Hepatocyte (in vitro differentiated cells): ENCODE measurements at regions not wholly inside any gene's neighbourhood (a gene's known extent, or its start where the extent isn't known, plus 50 kb on each side); places are given as distances from the start of the nearest gene placed in this dataset.

Experiments used
- EZH2 ChIP-seq: fragments of 200-600 bp; sonication (generic); IDR thresholded peaks from 2 replicates; pipeline ENCODE4 v1.6.1; 2016; ENCODE audit warnings: antibody characterized with exemption, mild to moderate bottlenecking, borderline replicate concordance
- EZH2phosphoT487 ChIP-seq: fragments of 200-600 bp; sonication (generic); IDR thresholded peaks from one replicate; pipeline ENCODE4 v1.6.1; 2018; ENCODE audit warnings: antibody characterized with exemption, mild to moderate bottlenecking, low read depth, moderate library complexity; ENCODE audit not compliant: unreplicated experiment, severe bottlenecking
- TF ChIP-seq, protein P1 (sequence below): fragments of 200-600 bp; sonication (generic); IDR thresholded peaks from 2 replicates; pipeline ENCODE4 v1.5.1; 2016; ENCODE audit warnings: antibody characterized with exemption, mild to moderate bottlenecking; ENCODE audit not compliant: poor library complexity

DNA sequence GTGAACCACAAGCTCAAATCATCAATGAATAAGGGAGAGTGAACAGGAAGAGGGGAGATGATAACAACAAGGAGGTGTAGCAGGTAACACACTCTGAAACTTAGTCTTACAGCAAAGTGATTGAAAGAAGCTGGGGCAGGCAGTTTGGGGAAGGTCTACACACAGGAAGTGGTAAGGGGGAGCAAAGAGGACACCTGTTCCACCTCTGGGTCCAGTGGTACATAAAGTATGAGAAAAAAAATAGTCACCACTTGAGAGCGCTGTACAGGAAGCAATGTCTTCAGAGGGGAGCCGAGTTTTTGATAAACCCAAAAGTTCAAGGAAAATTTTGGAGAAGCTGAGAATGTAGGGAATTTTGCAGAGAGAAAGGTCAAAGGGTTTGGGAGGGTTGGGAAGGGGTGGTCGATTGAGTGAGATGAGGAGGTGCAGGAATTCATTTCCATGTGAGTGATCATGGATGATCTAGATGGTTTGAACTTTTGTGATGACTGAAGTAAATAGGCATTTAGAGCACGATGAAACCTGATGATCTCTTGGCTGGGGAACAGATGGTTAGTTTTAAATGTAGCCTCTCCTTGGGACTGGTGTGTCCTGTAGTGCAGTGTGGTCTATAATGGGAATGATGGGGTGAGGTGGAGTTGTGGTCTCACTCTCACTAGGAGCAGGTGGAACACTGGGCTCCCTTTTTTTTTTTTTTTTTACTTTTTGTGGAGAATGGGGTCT is 142.0 kb downstream of the RBMX2 start:
- TF ChIP-seq, protein P1, sequence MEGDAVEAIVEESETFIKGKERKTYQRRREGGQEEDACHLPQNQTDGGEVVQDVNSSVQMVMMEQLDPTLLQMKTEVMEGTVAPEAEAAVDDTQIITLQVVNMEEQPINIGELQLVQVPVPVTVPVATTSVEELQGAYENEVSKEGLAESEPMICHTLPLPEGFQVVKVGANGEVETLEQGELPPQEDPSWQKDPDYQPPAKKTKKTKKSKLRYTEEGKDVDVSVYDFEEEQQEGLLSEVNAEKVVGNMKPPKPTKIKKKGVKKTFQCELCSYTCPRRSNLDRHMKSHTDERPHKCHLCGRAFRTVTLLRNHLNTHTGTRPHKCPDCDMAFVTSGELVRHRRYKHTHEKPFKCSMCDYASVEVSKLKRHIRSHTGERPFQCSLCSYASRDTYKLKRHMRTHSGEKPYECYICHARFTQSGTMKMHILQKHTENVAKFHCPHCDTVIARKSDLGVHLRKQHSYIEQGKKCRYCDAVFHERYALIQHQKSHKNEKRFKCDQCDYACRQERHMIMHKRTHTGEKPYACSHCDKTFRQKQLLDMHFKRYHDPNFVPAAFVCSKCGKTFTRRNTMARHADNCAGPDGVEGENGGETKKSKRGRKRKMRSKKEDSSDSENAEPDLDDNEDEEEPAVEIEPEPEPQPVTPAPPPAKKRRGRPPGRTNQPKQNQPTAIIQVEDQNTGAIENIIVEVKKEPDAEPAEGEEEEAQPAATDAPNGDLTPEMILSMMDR = no peak
- TF ChIP-seq EZH2phosphoT487 = no peak
- TF ChIP-seq EZH2 = no peak
